Stomach (tissue), 8 donors: ENCODE measurements at regions not wholly inside any gene's neighbourhood (a gene's known extent, or its start where the extent isn't known, plus 50 kb on each side); places are given as distances from the start of the nearest gene placed in this dataset.

Source experiments
- DNase-seq, 2 donors: peaks; one replicate each; pipeline versions ENCODE4 v3.0.0 to v3.0.0-alpha.2; 2013 to 2019
- H3K27ac ChIP-seq, 5 donors: fragments of 200-600 bp in 4 of 5; sonication (generic) in 4 of 5; one replicate each; pipeline ENCODE4 v1.5.1; 2013 to 2019; ENCODE audit warnings: mild to moderate bottlenecking in 1 of 5, moderate library complexity in 1 of 5
- H3K27me3 ChIP-seq, 3 donors: fragments of 200-600 bp; sonication (generic); one replicate each; pipeline ENCODE4 v1.5.1; 2017 to 2019; ENCODE audit warnings: mixed run types in 1 of 3
- H3K36me3 ChIP-seq, 4 donors: fragments of 200-600 bp; sonication (generic); 1 replicate in 3 of 4; 2 replicates in 1 of 4; pipeline ENCODE4 v1.5.1; 2016 to 2019
- H3K4me1 ChIP-seq, 4 donors: fragments of 200-600 bp; sonication (generic); one replicate each; pipeline ENCODE4 v1.5.1; 2016 to 2019
- H3K4me3 ChIP-seq, 4 donors: fragments of 200-600 bp; sonication (generic) in 3 of 4; one replicate each; pipeline ENCODE4 v1.5.1; 2016 to 2019; ENCODE audit warnings: mild to moderate bottlenecking in 1 of 4
- H3K9me3 ChIP-seq, 4 donors: fragments of 200-600 bp; sonication (generic); one replicate each; pipeline ENCODE4 v1.5.1; 2016 to 2019
- CTCF ChIP-seq, 7 experiments: fragments of 450-650 bp in 4 of 7; fragments of 200-600 bp in 3 of 7; sonication (generic) in 3 of 7; IDR thresholded peaks; one replicate each; pipeline ENCODE4 v1.5.1; 2016 to 2019; ENCODE audit warnings: antibody characterized with exemption in 7 of 7, control low read depth in 2 of 7, mild to moderate bottlenecking in 1 of 7
- EP300 ChIP-seq: sonication (generic); formaldehyde crosslinking; IDR thresholded peaks from one replicate; pipeline ENCODE4 v1.6.1; 2017; ENCODE audit warnings: antibody characterized with exemption
- POLR2A ChIP-seq, 4 donors: fragments of 450-650 bp; IDR thresholded peaks; one replicate each; pipeline ENCODE4 v1.6.1; 2016; ENCODE audit warnings: antibody characterized with exemption in 4 of 4, control low read depth in 2 of 4, mild to moderate bottlenecking in 1 of 4, moderate library complexity in 1 of 4
- POLR2AphosphoS5 ChIP-seq, 3 donors: sonication (generic); formaldehyde crosslinking; IDR thresholded peaks; one replicate each; pipeline ENCODE4 v1.6.1; 2016; ENCODE audit warnings: antibody characterized with exemption in 3 of 3
- WGBS, 5 donors: extraction: QIAGEN DNeasy Blood & Tissue Kit in 3 of 5; methylation state at CpG; one replicate each; pipeline versions ENCODE4 v1.1.5 to v1.1.7; 2013 to 2018; 5-methylcytosine and 5-hydroxymethylcytosine counted together
- intact Hi-C: fragments of 100-400 bp; cut with DNase I; formaldehyde crosslinking; loops from one replicate; pipeline ENCODE4 v1.15.1; 2023; ENCODE audit warnings: low total_unique reads
- donor health status: healthy with polysubstance abuse.
- donor health status: Bipolar disorder and iron deficiency.
- donor health status: healthy.

- WGBS, 5 donors = 52 to 70% (median 57%) methylated on average over 5 of the region's 5 CpGs
- no peaks in the 10 kb centered on the region for H3K27me3 ChIP-seq
- H3K4me1 ChIP-seq = no peaks in the 10 kb centered on the region
- H3K36me3 ChIP-seq = no peaks in the 10 kb centered on the region
- no peaks in the 10 kb centered on the region for H3K9me3 ChIP-seq
- TF ChIP-seq EP300 (no peak), CTCF (IDR thresholded peaks at IDR 0.05) (no peak), POLR2AphosphoS5 (IDR thresholded peaks at IDR 0.05) (no peak), POLR2A (IDR thresholded peaks at IDR 0.05) (no peak)
- DNase-seq = no peak
- intact Hi-C loops = no loop called here
- H3K27ac ChIP-seq = no peak overlapping the region
- H3K4me3 ChIP-seq = no peak overlapping the region
These were observed 236.9 kb downstream of the NSG2 start for GRCh38 chr5:174282391-174282790.

GRCh38 chr5:174283211-174284005, 237.9 kb downstream of the NSG2 start:
- H3K4me3 ChIP-seq = no peak overlapping the region
- no peaks in the 10 kb centered on the region for H3K27me3 ChIP-seq
- 72 to 86% (median 81%) methylated on average over 9 of the region's 9 CpGs for WGBS, 5 donors
- intact Hi-C loops = no loop called here
- no peaks in the 10 kb centered on the region for H3K4me1 ChIP-seq
- no peak overlapping the region for H3K27ac ChIP-seq
- H3K9me3 ChIP-seq = no peaks in the 10 kb centered on the region
- no peak for TF ChIP-seq POLR2AphosphoS5 (IDR thresholded peaks at IDR 0.05)
- no peak for TF ChIP-seq POLR2A (IDR thresholded peaks at IDR 0.05)
- no peak for TF ChIP-seq CTCF (IDR thresholded peaks at IDR 0.05)
- TF ChIP-seq EP300 = no peak
- peak in 1 of 2 donors; percentile 10 for DNase-seq
- H3K36me3 ChIP-seq = no peaks in the 10 kb centered on the region

- Histone ChIP-seq H3K9me3 (peaks cover 0 to 4% (median 0%) of the 10 kb centered on the region in 4 donors), H3K36me3 (no peaks in the 10 kb centered on the region), H3K4me3 (no peak overlapping the region), H3K4me1 (no peaks in the 10 kb centered on the region), H3K27ac (no peak overlapping the region), H3K27me3 (no peaks in the 10 kb centered on the region)
- DNase-seq = no peak
- intact Hi-C loops = no loop called here
- WGBS, 5 donors = 51 to 67% (median 56%) methylated on average over 5 of the region's 5 CpGs
- TF ChIP-seq CTCF (IDR thresholded peaks at IDR 0.05) (no peak), POLR2AphosphoS5 (IDR thresholded peaks at IDR 0.05) (no peak), EP300 (no peak), POLR2A (IDR thresholded peaks at IDR 0.05) (no peak)
These were observed 239.4 kb downstream of the NSG2 start for GRCh38 chr5:174284873-174285272.

- 77 to 92% (median 87%) methylated on average over 4 of the region's 4 CpGs for WGBS, 5 donors
- Histone ChIP-seq H3K4me3 (no peak overlapping the region), H3K36me3 (no peaks in the 10 kb centered on the region), H3K4me1 (no peaks in the 10 kb centered on the region), H3K27ac (no peak overlapping the region), H3K9me3 (peaks cover 0 to 7% (median 3%) of the 10 kb centered on the region in 4 donors), H3K27me3 (no peaks in the 10 kb centered on the region)
- intact Hi-C loops = no loop called here
- DNase-seq = no peak
- TF ChIP-seq EP300 (no peak), POLR2A (IDR thresholded peaks at IDR 0.05) (no peak), POLR2AphosphoS5 (IDR thresholded peaks at IDR 0.05) (no peak), CTCF (IDR thresholded peaks at IDR 0.05) (no peak)
These were observed 242.3 kb downstream of the NSG2 start for GRCh38 chr5:174287761-174288160.
